Lung (tissue), 11 donors: ENCODE measurements at regions not wholly inside any gene's neighbourhood (a gene's known extent, or its start where the extent isn't known, plus 50 kb on each side); places are given as distances from the start of the nearest gene placed in this dataset.

Source experiments
- ATAC-seq: fragments of 200-7000 bp; cut with Tn5 transposase; one replicate; pipeline ENCODE4 v1.9.1; 2020; ENCODE audit warnings: moderate number of reproducible peaks; ENCODE audit not compliant: insufficient read depth, low FRiP score
- DNase-seq, 3 donors: peaks; one replicate each; pipeline ENCODE4 v3.0.0-alpha.2; 2013 to 2017
- H3K27ac ChIP-seq, 2 donors: one replicate each; pipeline ENCODE4 v1.5.1; 2013; ENCODE audit warnings: mild to moderate bottlenecking in 2 of 2, moderate library complexity in 2 of 2, control low read depth in 1 of 2, inconsistent platforms in 1 of 2, low read depth in 1 of 2, low read length in 1 of 2
- H3K27me3 ChIP-seq, 3 donors: one replicate each; pipeline ENCODE4 v1.5.1; 2013; ENCODE audit warnings: low read length in 2 of 3; ENCODE audit not compliant: control insufficient read depth in 3 of 3, insufficient read depth in 3 of 3
- H3K36me3 ChIP-seq, 4 donors: one replicate each; pipeline ENCODE4 v1.5.1; 2013; ENCODE audit warnings: low read length in 4 of 4, mild to moderate bottlenecking in 1 of 4, moderate library complexity in 1 of 4; ENCODE audit not compliant: control insufficient read depth in 4 of 4, insufficient read depth in 4 of 4
- H3K4me1 ChIP-seq, 5 donors: one replicate each; pipeline ENCODE4 v1.5.1; 2013; ENCODE audit warnings: low read length in 5 of 5, mild to moderate bottlenecking in 2 of 5, moderate library complexity in 1 of 5; ENCODE audit not compliant: control insufficient read depth in 5 of 5, insufficient read depth in 5 of 5
- H3K4me3 ChIP-seq: one replicate; pipeline ENCODE4 v1.5.1; 2013; ENCODE audit warnings: mild to moderate bottlenecking, control low read depth, moderate library complexity
- H3K9ac ChIP-seq, 2 donors: one replicate each; pipeline ENCODE4 v1.5.1; 2013; ENCODE audit warnings: low read length in 2 of 2, control low read depth in 1 of 2; ENCODE audit not compliant: insufficient read depth in 1 of 2
- H3K9me3 ChIP-seq, 4 donors: one replicate each; pipeline ENCODE4 v1.5.1; 2013; ENCODE audit warnings: low read length in 3 of 4, mild to moderate bottlenecking in 1 of 4, moderate library complexity in 1 of 4; ENCODE audit not compliant: control insufficient read depth in 4 of 4, insufficient read depth in 3 of 4
- WGBS, 2 donors: extraction: QIAGEN DNeasy Blood & Tissue Kit; methylation state at CpG; one replicate each; pipeline ENCODE4 v1.1.7; 2013; 5-methylcytosine and 5-hydroxymethylcytosine counted together
- TF ChIP-seq, protein P1 (sequence below): IDR thresholded peaks from 2 replicates; pipeline ENCODE4 v1.5.1; 2012; ENCODE audit warnings: mild to moderate bottlenecking; ENCODE audit errors: control extremely low read depth, extremely low read depth
- donor health status: control.
- donor health status: control.
- donor health status: Bipolar disorder and iron deficiency.
- donor health status: healthy.
- donor health status: DM: yes; HTN: yes; CAD: no.

DNA sequence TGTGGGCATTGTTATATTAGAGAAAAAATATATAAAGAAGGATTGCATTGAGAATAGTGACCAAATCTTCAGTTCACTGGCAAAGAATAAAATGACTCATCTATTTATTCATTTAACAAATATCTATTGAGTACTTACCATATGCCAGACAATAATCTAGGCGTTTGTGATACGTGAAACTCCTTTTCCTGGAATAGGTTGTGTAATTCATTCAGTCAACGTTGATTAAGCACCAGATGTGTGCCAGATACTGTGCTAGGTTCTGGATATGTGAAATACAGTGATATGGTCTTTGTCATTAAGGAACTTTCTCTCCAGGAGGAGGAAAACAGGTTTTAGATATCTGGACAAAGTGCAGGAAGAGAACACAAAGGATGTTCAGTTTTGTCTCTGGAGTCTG, 344.5 kb downstream of the RWDD3 start:
- H3K4me3 ChIP-seq = no peak overlapping the region
- H3K27ac ChIP-seq = no peak overlapping the region
- H3K36me3 ChIP-seq = no peaks in the 10 kb centered on the region
- H3K9me3 ChIP-seq = no peaks in the 10 kb centered on the region
- WGBS, 2 donors = 59 to 68% methylated on average over 3 of the region's 3 CpGs
- no peak for DNase-seq
- no peaks in the 10 kb centered on the region for H3K4me1 ChIP-seq
- no peak overlapping the region for H3K9ac ChIP-seq
- TF ChIP-seq, protein P1, sequence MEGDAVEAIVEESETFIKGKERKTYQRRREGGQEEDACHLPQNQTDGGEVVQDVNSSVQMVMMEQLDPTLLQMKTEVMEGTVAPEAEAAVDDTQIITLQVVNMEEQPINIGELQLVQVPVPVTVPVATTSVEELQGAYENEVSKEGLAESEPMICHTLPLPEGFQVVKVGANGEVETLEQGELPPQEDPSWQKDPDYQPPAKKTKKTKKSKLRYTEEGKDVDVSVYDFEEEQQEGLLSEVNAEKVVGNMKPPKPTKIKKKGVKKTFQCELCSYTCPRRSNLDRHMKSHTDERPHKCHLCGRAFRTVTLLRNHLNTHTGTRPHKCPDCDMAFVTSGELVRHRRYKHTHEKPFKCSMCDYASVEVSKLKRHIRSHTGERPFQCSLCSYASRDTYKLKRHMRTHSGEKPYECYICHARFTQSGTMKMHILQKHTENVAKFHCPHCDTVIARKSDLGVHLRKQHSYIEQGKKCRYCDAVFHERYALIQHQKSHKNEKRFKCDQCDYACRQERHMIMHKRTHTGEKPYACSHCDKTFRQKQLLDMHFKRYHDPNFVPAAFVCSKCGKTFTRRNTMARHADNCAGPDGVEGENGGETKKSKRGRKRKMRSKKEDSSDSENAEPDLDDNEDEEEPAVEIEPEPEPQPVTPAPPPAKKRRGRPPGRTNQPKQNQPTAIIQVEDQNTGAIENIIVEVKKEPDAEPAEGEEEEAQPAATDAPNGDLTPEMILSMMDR = no peak
- no peaks in the 10 kb centered on the region for H3K27me3 ChIP-seq
- no peak for ATAC-seq

DNA sequence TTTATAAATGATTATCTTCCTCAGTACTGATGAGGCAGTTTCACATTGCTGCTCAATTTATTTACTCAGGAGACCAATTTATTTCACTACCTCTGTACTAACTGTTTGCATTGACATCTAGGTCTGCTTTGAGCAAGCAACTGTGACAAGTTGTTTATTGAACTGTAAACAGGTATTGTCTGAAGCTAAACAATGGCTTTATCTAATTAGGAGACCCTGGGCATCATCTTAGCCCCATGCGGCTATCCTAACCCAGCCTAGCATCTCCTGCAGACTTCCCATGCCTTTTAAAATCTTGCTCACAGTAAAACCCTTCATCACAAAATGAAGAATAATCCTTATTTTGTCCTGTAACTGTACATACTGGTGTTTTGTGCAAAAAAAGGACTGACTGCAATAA, 348.2 kb downstream of the RWDD3 start:
- DNase-seq = no peak
- Histone ChIP-seq H3K4me3 (no peak overlapping the region), H3K4me1 (no peaks in the 10 kb centered on the region), H3K36me3 (no peaks in the 10 kb centered on the region), H3K27me3 (no peaks in the 10 kb centered on the region), H3K9me3 (no peaks in the 10 kb centered on the region), H3K9ac (no peak overlapping the region), H3K27ac (no peak overlapping the region)
- WGBS, 2 donors = 80 to 92% methylated on average over 1 of the region's 1 CpG
- ATAC-seq = no peak
- TF ChIP-seq, protein P1 = no peak

DNA sequence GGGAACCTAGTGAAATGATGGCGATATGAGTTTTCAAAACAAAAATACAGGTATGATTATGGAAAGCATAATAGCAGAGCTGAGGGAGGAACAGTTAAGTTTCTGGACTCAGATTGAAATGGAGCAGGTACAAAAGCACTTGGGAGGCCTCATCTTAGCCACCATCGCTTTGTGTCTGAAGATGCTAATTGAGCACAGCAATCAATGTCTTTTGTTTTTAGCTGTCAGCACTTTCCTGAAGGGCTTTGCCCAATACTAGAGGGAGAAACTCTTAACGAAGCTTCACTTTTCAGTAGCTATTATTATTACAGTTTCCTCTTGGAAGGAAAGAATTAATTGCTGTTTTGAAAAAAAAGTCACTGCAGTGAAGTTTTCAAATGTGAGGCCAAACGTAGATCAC, 348.7 kb downstream of the RWDD3 start:
- 73 to 76% methylated on average over 4 of the region's 4 CpGs for WGBS, 2 donors
- Histone ChIP-seq H3K4me1 (no peaks in the 10 kb centered on the region), H3K4me3 (no peak overlapping the region), H3K27ac (no peak overlapping the region), H3K27me3 (no peaks in the 10 kb centered on the region), H3K9ac (no peak overlapping the region), H3K9me3 (no peaks in the 10 kb centered on the region), H3K36me3 (no peaks in the 10 kb centered on the region)
- ATAC-seq = no peak
- no peak for DNase-seq
- TF ChIP-seq, protein P1 = no peak

DNA sequence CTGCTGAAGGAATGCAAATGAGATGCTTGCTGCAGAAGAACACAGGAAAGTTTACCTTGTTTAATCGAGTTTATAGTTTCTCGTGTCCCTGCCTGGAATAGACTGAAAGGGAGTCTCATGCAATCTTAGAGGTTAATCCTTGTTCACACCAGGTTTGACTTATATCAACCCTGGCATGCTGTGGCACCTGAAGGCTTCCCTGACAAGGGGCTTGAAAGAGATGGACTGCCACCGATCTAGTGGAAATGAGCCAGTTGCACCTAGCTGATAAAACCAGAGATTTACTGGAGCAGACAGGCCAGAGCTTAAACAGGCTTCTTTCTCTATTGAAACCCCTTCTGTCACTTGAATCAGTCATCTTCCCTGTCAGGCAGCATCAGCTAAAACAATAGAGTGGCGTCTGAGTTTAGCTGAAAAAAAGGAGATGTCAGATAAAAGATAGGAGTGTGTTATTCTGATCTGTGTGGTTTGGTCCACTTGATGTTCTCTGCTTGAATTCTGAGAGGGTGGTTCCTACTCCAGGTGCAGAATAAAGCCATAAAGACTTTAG, 349.7 kb downstream of the RWDD3 start:
- TF ChIP-seq, protein P1 = no peak
- Histone ChIP-seq H3K27ac (no peak overlapping the region), H3K4me1 (no peaks in the 10 kb centered on the region), H3K9me3 (no peaks in the 10 kb centered on the region), H3K4me3 (no peak overlapping the region), H3K36me3 (no peaks in the 10 kb centered on the region), H3K27me3 (no peaks in the 10 kb centered on the region), H3K9ac (no peak overlapping the region)
- DNase-seq (no peak), ATAC-seq (no peak)
- WGBS, 2 donors = 62 to 67% methylated on average over 4 of the region's 4 CpGs
